SK-N-MC (cell line): ENCODE measurements at regions not wholly inside any gene's neighbourhood (a gene's known extent, or its start where the extent isn't known, plus 50 kb on each side); places are given as distances from the start of the nearest gene placed in this dataset.

Source experiments
- DNase-seq: peaks from one replicate; pipeline ENCODE4 v3.0.0-alpha.2; 2011; ENCODE audit warnings: low read depth, low spot score
- H3K27ac ChIP-seq: fragments of 200-600 bp; sonication (generic); 2 replicates; pipeline ENCODE4 v1.5.1; 2016; ENCODE audit warnings: mixed run types
- H3K36me3 ChIP-seq: fragments of 200-600 bp; sonication (generic); 2 replicates; pipeline ENCODE4 v1.6.1; 2017; ENCODE audit warnings: antibody characterized with exemption, low read length, mixed read lengths; ENCODE audit not compliant: insufficient read depth
- H3K4me3 ChIP-seq: fragments of 200-600 bp; sonication (generic); 2 replicates; pipeline ENCODE4 v1.5.1; 2016
- H3K9ac ChIP-seq: fragments of 200-600 bp; sonication (generic); 2 replicates; pipeline ENCODE4 v1.8.0; 2017; ENCODE audit warnings: mixed run types, mixed read lengths; ENCODE audit not compliant: insufficient read length
- H3K9me3 ChIP-seq: fragments of 200-600 bp; sonication (generic); 2 replicates; pipeline ENCODE4 v1.6.1; 2017; ENCODE audit warnings: low read depth, mild to moderate bottlenecking, antibody characterized with exemption, low read length, moderate library complexity, mixed read lengths
- EZH2 ChIP-seq: fragments of 200-600 bp; sonication (generic); IDR thresholded peaks from one replicate; pipeline ENCODE4 v1.6.1; 2017; ENCODE audit warnings: antibody characterized with exemption
- FOXP2 ChIP-seq: optimal IDR thresholded peaks from 2 replicates; pipeline ENCODE3; 2011; ENCODE audit warnings: mild to moderate bottlenecking, moderate library complexity; ENCODE audit not compliant: insufficient read depth; ENCODE audit errors: extremely low read length, control extremely low read depth
- POLR2AphosphoS5 ChIP-seq: IDR thresholded peaks from 2 replicates; pipeline ENCODE4 v1.6.1; 2012; ENCODE audit warnings: mild to moderate bottlenecking, low read depth, low read length, borderline replicate concordance

- H3K27ac ChIP-seq, result no peak overlapping the region
- no peaks in the 10 kb centered on the region for H3K9me3 ChIP-seq
- no peak for DNase-seq
- TF ChIP-seq FOXP2 (no peak), EZH2 (no peak), POLR2AphosphoS5 (no peak)
- H3K4me3 ChIP-seq, result no peak overlapping the region
- no peak overlapping the region for H3K9ac ChIP-seq
- H3K36me3 ChIP-seq, result no peaks in the 10 kb centered on the region
Observed at GRCh38 chr20:22400440-22400839, 183.9 kb downstream of the FOXA2 start.

DNA sequence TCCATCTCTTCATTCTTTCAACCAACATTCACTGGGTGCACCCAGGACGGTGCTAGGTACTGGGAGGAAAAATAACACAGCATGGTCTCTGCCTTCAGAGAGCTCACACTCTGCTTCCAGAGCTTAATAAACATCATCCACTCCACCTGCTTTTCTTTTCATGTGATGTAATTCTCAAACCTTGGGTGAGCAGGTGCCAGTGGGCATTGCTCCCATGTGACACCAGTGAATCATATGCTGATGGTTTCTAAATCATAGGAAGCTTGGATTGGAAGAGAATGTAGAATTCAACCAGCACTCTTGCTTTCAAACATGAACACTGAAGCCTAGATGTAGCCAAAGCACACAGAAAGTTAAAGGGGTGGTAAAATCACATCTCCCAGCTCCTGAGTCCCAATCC lies 189.8 kb downstream of the FOXA2 start:
- Histone ChIP-seq H3K9me3 (no peaks in the 10 kb centered on the region), H3K9ac (no peak overlapping the region), H3K27ac (no peak overlapping the region), H3K36me3 (no peaks in the 10 kb centered on the region), H3K4me3 (no peak overlapping the region)
- TF ChIP-seq EZH2 (no peak), POLR2AphosphoS5 (no peak), FOXP2 (no peak)
- DNase-seq, result no peak

DNA sequence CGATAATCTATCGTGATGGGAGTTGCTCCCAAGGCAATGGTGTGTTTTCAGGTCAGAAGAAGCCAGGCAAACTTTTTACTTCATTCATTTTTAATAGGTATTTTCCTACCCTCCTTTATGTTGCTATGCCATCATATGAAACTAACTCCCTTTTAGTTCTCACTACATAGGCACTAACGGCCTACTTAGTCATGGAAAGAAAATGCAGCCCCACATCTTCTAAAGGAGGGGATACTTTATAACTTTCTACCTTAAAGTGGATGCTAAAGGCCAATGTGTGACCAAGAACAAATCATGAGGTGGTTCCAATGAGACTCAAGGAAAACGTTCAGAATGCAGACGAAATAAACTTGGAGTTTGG lies 193.8 kb downstream of the FOXA2 start:
- H3K36me3 ChIP-seq, result no peaks in the 10 kb centered on the region
- no peaks in the 10 kb centered on the region for H3K9me3 ChIP-seq
- TF ChIP-seq EZH2 (no peak), POLR2AphosphoS5 (no peak), FOXP2 (no peak)
- no peak for DNase-seq
- H3K27ac ChIP-seq, result no peak overlapping the region
- no peak overlapping the region for H3K9ac ChIP-seq
- no peak overlapping the region for H3K4me3 ChIP-seq

- Histone ChIP-seq H3K36me3 (no peaks in the 10 kb centered on the region), H3K4me3 (no peak overlapping the region), H3K9ac (no peak overlapping the region), H3K9me3 (no peaks in the 10 kb centered on the region), H3K27ac (no peak overlapping the region)
- no peak for DNase-seq
- TF ChIP-seq FOXP2, result no peak
- no peak for TF ChIP-seq POLR2AphosphoS5
Observed at GRCh38 chr20:22389836-22390542, 194.4 kb downstream of the FOXA2 start.

GRCh38 chr20:22387452-22387851 lies 196.9 kb downstream of the FOXA2 start:
- TF ChIP-seq POLR2AphosphoS5, result no peak
- TF ChIP-seq FOXP2, result no peak
- TF ChIP-seq EZH2, result no peak
- Histone ChIP-seq H3K4me3 (no peak overlapping the region), H3K9me3 (no peaks in the 10 kb centered on the region), H3K36me3 (no peaks in the 10 kb centered on the region), H3K27ac (no peak overlapping the region), H3K9ac (no peak overlapping the region)
- no peak for DNase-seq

DNA sequence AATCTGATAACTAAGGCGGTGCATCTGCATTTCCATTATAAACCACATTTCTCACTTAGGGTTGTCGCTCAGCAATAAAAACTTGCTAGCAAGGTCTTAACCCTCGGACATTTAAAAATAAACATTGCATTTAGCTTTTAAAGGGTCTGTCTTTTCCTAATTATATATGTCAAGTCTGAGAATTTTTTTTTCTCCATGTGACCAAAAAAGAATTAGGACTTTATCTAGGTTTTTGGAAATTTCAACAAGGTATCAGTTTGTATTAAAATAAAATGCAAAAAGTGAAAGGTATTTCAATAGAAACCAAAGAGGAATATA lies 198.1 kb downstream of the FOXA2 start:
- H3K4me3 ChIP-seq, result no peak overlapping the region
- no peak overlapping the region for H3K27ac ChIP-seq
- H3K9ac ChIP-seq, result no peak overlapping the region

DNA sequence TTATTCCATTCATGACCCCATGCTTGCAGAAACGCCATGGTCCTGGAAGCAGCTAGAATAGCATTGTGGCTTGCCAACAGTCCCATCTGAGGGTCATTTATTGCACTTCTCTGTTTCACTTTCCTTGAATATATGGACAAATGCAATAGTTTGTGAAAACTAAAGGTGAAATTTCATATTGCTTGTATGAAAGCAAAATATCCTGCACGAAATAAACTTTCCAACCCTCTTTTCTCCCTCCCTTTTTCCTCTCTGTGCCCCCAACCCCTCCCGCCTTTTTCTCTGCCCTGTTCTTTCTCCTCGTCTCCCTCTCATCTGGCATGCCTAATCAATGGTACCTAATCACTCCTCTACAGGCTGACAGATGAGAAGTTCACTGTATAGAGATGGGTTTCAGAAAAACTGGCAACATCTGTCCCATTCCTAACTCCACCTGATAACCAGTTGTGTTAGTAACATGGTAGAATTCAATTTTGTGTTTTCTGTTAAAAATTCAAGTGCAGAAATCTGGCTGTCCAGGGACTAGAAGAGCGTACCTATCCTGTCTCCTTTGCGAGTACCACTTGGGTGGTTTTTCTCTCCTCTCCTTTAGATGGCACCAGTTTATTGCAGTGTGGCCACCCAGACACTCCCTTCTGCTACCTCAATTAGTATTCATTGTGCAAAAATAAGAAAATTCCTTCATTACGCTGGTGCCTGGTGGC lies 198.6 kb downstream of the FOXA2 start:
- no peak for TF ChIP-seq POLR2AphosphoS5
- TF ChIP-seq EZH2, result no peak
- TF ChIP-seq FOXP2, result no peak
- Histone ChIP-seq H3K36me3 (no peaks in the 10 kb centered on the region), H3K4me3 (no peak overlapping the region), H3K9me3 (no peaks in the 10 kb centered on the region), H3K27ac (no peak overlapping the region), H3K9ac (no peak overlapping the region)
- DNase-seq, result no peak

More for the DNA sequence above, 198.1 kb downstream of the FOXA2 start:
- Histone ChIP-seq H3K36me3 (no peaks in the 10 kb centered on the region), H3K9me3 (no peaks in the 10 kb centered on the region)
- no peak for DNase-seq
- no peak for TF ChIP-seq FOXP2
- no peak for TF ChIP-seq POLR2AphosphoS5
- TF ChIP-seq EZH2, result no peak

DNA sequence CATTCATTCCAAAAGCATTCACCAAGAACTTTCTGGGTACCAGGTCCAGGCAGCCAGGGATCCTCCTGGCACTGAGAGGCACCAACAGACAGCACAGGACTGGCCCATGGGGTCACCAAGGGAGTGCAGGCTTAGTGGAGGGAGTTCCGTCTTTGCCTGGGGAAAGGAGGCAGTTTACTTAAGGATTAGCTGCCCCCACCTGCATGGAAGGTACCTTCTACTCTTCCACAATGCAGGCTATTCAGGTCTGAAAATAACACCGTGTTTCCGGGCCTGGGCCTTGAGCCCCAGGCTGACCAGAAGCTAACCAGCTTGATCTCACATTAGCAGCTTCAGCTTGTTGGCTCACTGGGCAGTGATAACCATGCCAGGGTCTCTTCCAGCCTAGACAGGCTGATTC lies 199.4 kb downstream of the FOXA2 start:
- no peak for TF ChIP-seq EZH2
- TF ChIP-seq POLR2AphosphoS5, result no peak
- TF ChIP-seq FOXP2, result no peak
- H3K9ac ChIP-seq, result no peak overlapping the region
- DNase-seq, result no peak

GRCh38 chr20:22383156-22383555 lies 201.2 kb downstream of the FOXA2 start:
- Histone ChIP-seq H3K27ac (no peak overlapping the region), H3K9ac (no peak overlapping the region), H3K9me3 (no peaks in the 10 kb centered on the region), H3K36me3 (no peaks in the 10 kb centered on the region), H3K4me3 (no peak overlapping the region)
- no peak for DNase-seq
- TF ChIP-seq POLR2AphosphoS5, result no peak

More for the DNA sequence above, 199.4 kb downstream of the FOXA2 start:
- no peaks in the 10 kb centered on the region for H3K36me3 ChIP-seq
- H3K9me3 ChIP-seq, result no peaks in the 10 kb centered on the region
- H3K4me3 ChIP-seq, result no peak overlapping the region
- H3K27ac ChIP-seq, result no peak overlapping the region
